HL-60 (cell line): ENCODE measurements at regions not wholly inside any gene's neighbourhood (a gene's known extent, or its start where the extent isn't known, plus 50 kb on each side); places are given as distances from the start of the nearest gene placed in this dataset.

Experiments used
- POLR2AphosphoS5 ChIP-seq: IDR thresholded peaks from 2 replicates; pipeline ENCODE4 v1.6.1; 2012; ENCODE audit warnings: low read depth
- TF ChIP-seq, protein P1 (sequence below): IDR thresholded peaks from one replicate; pipeline ENCODE4 v1.5.1; 2011; ENCODE audit warnings: low read length, control low read depth, inconsistent platforms; ENCODE audit not compliant: insufficient read depth
- TF ChIP-seq, protein P2 (sequence below): IDR thresholded peaks from 2 replicates; pipeline ENCODE4 v1.6.1; 2012; ENCODE audit warnings: low read depth; ENCODE audit not compliant: insufficient replicate concordance

DNA sequence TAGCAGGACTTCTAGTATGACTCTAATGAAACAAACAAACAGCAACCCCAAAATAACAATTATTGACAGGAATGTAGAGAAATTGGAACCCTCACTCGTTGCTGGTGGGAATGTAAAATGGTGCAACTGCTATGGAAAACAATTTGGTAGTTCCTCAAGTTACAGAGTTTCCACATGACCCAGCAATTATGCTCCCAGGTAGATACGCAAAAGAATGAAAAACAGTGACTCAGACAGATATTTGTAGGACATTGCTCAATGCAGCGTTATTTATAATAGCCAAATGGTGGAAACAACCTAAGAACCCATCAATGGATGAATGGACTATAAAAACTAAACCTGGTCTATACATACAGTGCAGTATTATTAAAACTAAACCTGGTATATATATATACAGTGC is 646.1 kb upstream of the FRG1 start:
- TF ChIP-seq, protein P1, sequence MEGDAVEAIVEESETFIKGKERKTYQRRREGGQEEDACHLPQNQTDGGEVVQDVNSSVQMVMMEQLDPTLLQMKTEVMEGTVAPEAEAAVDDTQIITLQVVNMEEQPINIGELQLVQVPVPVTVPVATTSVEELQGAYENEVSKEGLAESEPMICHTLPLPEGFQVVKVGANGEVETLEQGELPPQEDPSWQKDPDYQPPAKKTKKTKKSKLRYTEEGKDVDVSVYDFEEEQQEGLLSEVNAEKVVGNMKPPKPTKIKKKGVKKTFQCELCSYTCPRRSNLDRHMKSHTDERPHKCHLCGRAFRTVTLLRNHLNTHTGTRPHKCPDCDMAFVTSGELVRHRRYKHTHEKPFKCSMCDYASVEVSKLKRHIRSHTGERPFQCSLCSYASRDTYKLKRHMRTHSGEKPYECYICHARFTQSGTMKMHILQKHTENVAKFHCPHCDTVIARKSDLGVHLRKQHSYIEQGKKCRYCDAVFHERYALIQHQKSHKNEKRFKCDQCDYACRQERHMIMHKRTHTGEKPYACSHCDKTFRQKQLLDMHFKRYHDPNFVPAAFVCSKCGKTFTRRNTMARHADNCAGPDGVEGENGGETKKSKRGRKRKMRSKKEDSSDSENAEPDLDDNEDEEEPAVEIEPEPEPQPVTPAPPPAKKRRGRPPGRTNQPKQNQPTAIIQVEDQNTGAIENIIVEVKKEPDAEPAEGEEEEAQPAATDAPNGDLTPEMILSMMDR: no peak
- TF ChIP-seq POLR2AphosphoS5: no peak
- TF ChIP-seq, protein P2, sequence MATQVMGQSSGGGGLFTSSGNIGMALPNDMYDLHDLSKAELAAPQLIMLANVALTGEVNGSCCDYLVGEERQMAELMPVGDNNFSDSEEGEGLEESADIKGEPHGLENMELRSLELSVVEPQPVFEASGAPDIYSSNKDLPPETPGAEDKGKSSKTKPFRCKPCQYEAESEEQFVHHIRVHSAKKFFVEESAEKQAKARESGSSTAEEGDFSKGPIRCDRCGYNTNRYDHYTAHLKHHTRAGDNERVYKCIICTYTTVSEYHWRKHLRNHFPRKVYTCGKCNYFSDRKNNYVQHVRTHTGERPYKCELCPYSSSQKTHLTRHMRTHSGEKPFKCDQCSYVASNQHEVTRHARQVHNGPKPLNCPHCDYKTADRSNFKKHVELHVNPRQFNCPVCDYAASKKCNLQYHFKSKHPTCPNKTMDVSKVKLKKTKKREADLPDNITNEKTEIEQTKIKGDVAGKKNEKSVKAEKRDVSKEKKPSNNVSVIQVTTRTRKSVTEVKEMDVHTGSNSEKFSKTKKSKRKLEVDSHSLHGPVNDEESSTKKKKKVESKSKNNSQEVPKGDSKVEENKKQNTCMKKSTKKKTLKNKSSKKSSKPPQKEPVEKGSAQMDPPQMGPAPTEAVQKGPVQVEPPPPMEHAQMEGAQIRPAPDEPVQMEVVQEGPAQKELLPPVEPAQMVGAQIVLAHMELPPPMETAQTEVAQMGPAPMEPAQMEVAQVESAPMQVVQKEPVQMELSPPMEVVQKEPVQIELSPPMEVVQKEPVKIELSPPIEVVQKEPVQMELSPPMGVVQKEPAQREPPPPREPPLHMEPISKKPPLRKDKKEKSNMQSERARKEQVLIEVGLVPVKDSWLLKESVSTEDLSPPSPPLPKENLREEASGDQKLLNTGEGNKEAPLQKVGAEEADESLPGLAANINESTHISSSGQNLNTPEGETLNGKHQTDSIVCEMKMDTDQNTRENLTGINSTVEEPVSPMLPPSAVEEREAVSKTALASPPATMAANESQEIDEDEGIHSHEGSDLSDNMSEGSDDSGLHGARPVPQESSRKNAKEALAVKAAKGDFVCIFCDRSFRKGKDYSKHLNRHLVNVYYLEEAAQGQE: no peak
